ENCODE measurements at regions not wholly inside any gene's neighbourhood (a gene's known extent, or its start where the extent isn't known, plus 50 kb on each side); places are given as distances from the start of the nearest gene placed in this dataset.

DNA sequence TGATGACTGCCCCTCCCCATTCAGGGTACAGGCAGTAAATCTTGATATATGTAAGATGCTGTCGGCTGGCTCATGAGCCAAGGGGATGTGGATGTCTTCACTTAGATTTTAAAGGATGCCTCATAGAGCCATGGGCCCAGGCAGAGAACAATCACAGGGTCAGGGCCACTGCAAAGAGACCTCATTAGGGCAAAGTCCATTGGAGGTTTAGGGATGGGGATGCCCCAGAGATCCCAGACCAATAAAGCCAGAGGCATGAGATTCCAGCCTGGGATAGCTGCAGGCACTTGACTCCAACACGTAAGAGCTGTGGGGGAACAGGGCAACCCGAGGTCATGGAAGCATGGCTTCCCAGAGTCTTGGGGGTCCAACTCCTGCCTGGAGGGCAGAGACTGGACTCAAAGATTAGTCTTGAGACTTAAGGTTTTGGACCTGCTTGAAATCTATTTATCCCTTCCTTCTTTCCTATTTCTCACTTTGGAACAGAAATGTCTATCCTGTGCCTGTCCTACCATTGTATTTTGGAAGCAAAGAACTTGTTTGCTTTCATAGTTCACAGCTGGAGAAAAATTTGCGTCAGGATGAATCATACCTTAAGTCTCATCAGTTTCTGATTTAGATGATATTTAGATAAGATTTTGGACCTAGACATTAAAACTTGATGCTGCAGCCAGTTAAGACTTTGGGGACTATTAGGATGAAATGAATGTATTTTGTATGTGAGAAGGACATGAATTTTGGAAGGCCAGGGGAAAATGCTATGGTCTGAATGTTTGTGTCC, 101.3 kb upstream of the ADRA1B start:
- no peak overlapping the region for H3K4me3 ChIP-seq (ENCODE audit: low read depth, low read length)
- DNase-seq (ENCODE audit: low read depth): no peak

GRCh38 chr5:159817262-159818029, 98.8 kb upstream of the ADRA1B start:
- DNase-seq (ENCODE audit: low read depth): no peak
- H3K4me3 ChIP-seq (ENCODE audit: low read depth, low read length): no peak overlapping the region

DNA sequence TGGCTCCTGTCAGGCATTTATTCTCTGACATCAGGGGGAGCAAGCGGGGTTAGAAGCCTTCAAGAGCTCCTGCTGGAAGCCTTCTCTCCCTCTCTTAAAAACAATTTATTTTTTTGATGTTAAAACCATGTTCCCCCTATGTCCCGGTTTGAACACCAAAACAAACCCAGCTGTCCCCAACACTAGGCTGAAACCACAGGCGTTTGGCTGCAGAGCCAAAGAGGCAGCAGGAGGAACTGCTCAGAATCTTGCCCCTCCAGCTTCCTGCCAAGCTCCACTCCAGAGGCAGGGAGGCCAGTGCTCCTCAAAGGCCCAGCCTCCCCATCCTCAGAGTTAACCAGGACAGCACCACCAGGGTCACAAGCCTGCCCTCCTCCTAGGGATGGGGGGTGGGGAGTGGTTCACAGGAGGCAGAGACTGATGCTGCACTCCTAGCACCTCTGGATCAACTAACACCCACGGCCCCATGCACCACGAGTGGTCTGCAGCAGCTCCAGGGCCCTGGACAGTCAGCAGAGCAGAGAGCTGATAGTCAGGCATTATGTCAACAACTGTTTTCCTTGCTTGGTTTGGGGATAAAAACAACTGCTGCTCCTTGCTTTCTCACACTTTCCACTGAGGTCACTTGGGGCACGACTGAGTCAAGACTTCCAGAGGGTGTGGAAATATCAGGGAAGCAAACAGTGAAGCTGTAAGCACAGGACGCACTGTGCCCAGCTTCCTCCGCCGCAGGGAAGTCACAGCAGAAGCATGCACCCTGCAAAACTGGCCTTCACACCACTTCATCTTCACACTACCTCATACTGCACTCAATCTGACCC, 96.5 kb upstream of the ADRA1B start:
- no peak overlapping the region for H3K4me3 ChIP-seq (ENCODE audit: low read depth, low read length)
- no peak for DNase-seq (ENCODE audit: low read depth)

- H3K4me3 ChIP-seq (ENCODE audit: low read depth, low read length): no peak overlapping the region
- DNase-seq (ENCODE audit: low read depth): no peak
Observed at GRCh38 chr5:159820692-159821091, 95.6 kb upstream of the ADRA1B start.

DNA sequence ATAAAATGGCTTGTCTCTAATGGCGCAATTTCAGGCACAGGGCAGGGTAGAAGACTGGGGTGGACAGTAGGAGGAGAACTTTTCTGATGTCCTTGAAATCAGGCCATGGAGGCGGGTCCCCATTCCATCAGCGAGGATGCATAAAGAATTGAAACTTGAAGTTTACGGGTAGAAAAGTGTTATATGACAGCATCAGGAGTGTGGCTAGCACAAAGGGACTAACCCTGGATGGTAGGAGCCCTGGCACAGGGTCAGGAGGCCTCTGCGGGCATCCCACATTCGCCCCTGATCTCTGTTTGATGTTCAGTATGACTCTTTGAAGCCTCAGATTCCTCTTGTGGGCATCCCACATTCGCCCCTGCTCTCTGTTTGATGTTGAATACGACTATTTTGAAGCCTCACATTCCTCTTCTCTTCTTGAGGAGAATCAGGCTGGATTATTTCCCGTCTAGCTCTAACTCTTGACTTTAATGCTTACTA, 94.8 kb upstream of the ADRA1B start:
- no peak for DNase-seq (ENCODE audit: low read depth)
- no peak overlapping the region for H3K4me3 ChIP-seq (ENCODE audit: low read depth, low read length)

DNA sequence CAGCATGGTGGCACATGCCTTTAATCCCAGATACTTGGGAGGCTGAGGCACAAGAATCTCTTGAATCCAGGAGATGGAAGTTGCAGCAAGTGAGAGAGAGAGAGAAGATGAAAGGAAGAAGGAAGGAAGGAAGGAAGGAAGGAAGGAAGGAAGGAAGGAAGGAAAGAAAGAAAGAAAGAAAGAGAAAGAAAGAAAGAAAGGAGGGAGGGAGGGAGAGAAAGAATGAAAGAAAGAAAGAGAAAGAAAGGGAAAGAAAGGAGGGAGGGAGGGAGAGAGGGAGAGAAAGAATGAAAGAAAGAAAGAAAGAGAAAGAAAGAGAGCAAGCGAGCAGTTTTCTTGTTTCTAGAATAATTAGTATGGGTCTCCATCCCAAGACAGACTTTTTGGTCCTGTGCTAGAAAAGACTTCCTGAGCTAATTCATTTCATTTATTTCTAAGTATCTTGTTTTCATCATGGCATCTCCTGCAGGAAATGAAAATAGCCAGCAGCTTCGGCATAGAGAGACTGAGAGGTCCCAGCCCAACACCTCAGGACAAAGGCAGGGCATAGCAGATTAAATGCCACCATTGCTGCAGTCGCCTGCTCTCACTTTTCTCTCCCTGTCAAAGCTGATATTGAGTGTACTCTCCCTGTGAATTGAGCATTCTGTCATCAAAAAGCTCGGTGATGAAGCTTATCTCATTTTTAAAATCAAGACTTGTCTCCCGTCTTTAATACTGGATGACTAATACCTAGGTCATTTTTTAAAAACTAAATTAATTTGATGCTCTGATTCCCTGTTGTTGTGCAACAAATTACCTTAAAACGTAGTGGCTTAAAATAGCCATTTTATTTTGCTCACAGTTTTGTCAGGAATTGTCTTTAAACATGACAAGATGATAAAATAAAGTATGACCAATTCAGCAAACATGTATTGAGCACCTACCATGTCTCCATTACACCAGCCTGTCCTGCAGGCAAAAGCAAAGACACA, 91.8 kb upstream of the ADRA1B start:
- no peak overlapping the region for H3K4me3 ChIP-seq (ENCODE audit: low read depth, low read length)
- no peak for DNase-seq (ENCODE audit: low read depth)

GRCh38 chr5:159825551-159826051, 90.7 kb upstream of the ADRA1B start:
- DNase-seq (ENCODE audit: low read depth): no peak
- H3K4me3 ChIP-seq (ENCODE audit: low read depth, low read length): no peak overlapping the region

DNA sequence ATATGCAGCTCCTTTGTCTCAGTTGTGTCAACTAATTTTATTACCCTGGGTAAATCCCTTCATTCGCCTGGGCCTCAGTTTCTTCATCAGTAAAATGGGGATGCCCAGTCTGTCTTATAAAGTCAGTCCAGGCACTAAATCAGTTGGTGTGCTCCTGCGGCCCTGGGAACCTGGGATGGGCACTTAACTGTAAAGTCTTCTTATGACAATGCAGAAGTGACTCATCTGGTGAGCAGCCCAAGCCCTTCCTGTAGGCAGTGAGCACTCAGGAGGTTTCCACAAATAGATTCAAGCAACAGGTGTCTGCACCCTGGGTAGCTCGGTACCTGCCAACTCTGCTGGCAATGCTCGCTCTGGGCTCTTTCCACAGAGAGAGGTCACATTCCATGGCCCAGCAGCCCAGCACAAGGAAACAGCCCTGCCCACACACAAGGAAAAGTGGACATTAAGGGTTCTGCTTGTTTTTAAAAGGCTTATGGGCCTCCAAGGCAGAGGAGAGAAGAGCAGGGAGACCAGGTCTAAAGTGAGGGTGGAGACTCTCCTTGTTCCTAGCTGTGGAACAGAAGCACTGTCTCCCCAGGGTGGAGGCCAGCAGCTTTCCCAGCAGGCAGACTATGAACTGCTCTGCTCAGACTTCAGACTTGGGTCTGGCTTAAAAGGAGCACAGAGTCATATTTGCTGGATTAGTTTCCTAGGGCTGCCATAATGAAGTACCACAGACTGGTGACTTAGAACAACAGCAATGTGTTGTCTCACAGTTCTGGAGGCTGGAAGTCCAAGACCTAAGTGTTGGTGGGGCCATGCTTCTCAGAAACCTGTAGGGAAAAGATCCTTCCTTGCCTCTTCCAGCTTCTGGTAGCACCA, 89.7 kb upstream of the ADRA1B start:
- no peak overlapping the region for H3K4me3 ChIP-seq (ENCODE audit: low read depth, low read length)
- DNase-seq (ENCODE audit: low read depth): peak; percentile 68

GRCh38 chr5:159827861-159828260, 88.4 kb upstream of the ADRA1B start:
- no peak for DNase-seq (ENCODE audit: low read depth)
- no peak overlapping the region for H3K4me3 ChIP-seq (ENCODE audit: low read depth, low read length)

DNA sequence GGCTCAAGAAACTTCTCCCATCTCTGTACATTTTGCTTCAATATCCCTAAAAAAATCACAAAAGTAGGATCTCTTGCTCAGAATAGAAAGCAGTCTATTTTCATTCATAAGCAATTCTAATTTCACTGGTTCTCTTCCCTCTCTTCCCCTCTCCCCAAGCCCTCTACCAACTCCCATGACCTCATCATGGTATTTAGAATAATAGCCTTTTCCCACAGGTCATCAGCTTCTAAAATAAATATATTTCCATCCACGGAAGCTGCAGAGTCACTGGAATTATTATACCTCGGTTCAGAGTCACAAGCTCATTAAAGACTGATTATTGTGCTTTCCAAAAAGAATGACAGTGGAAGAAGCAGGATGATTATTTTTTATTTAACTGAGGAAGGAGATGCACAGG, 84.2 kb upstream of the ADRA1B start:
- DNase-seq (ENCODE audit: low read depth): no peak
- H3K4me3 ChIP-seq (ENCODE audit: low read depth, low read length): no peak overlapping the region

- no peak for DNase-seq (ENCODE audit: low read depth)
- H3K4me3 ChIP-seq (ENCODE audit: low read depth, low read length): no peak overlapping the region
Observed at GRCh38 chr5:159833088-159833487, 83.2 kb upstream of the ADRA1B start.

DNA sequence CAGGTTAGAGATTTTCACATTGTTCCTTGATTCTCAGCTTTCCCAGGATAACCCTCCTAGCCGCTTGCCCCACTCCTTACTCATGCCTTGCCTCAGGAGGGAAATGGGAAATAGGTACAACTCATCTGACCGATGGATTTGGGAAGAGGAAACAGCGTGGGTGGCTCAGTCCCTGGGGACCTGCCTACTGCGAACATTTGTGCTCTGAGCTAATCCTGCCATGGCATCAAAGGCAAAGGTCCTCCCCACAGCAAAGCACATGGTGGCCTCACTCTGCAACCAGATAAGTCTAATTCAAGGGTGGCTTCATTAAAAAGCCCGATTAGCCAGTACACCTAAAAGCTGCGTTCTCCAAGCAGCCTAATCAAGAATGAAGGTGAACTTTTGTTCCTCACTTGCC, 82.4 kb upstream of the ADRA1B start:
- DNase-seq (ENCODE audit: low read depth): no peak
- H3K4me3 ChIP-seq (ENCODE audit: low read depth, low read length): no peak overlapping the region

- no peak for DNase-seq (ENCODE audit: low read depth)
Observed at GRCh38 chr5:159835548-159835947, 80.7 kb upstream of the ADRA1B start.

DNA sequence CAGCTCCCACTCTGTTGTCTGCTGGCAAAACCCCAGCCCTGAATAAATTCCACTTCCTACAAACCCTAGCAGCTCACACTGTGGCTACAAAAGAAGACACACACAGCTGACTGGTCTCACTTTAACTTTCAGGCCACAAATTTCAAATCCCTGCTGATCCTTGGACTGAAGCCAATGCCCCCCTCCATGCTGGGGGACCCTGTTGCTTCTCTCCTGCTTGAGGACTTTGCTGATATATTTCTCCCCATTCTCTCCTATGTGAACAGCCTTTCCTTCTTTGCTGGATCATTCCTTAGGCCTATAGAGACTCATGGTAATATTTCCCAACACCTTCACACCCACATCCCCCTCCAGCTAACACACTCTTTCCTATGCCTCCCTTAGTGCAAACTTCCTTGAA, 79.6 kb upstream of the ADRA1B start:
- DNase-seq (ENCODE audit: low read depth): no peak
- H3K4me3 ChIP-seq (ENCODE audit: low read depth, low read length): no peak overlapping the region

More at GRCh38 chr5:159835548-159835947, 80.7 kb upstream of the ADRA1B start:
- H3K4me3 ChIP-seq (ENCODE audit: low read depth, low read length): no peak overlapping the region

DNA sequence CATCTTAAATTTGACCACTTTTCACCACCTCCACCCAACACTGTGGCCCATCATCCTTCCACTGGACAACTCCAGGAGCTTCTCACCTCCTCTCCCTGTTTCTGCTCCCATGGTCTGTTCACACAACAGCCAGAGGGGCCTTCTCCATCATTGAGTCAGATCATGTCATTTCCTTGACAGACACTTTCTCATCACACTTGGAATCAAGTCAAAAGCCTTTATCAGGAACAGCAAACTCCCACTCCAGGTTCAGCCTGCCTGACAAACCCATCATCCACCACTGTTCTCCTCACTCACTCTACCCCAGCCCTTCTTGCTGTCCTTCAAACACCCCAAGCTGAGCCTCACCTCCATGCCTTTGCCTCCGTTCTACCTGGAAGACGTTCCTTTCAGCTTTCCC, 78.4 kb upstream of the ADRA1B start:
- no peak for DNase-seq (ENCODE audit: low read depth)
- no peak overlapping the region for H3K4me3 ChIP-seq (ENCODE audit: low read depth, low read length)

DNA sequence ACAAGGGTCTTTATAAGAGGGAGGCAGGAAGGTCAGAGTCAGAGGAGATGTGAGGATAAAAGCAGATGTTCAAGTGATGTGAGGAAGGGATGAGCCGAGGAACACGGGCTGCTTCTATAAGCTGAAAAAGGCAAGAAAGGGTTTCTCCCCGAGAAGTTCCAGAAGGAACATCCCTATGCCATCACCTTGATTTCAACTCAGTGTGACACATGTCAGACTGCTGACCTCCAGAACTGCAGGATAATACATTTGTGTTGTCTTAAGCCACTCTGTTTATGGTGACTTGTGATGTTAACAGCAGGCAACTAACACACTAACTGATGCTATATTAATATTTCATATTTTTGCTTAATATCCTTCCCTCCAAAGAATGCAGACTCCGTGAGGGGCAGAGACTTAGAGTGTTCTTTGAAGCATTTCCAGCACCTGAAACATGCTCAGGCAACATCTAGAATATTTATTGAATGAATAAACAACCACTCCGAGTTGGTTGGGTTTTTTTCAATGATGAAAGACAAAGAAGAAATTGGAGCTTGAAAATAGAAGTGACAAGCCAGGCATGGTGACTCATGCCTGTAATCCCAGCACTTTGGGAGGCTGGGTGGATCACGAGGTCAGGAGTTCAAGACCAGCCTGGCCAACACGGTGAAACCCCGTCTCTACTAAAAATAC, 77.6 kb upstream of the ADRA1B start:
- H3K4me3 ChIP-seq (ENCODE audit: low read depth, low read length): no peak overlapping the region
- no peak for DNase-seq (ENCODE audit: low read depth)
